ENCODE measurements at regions not wholly inside any gene's neighbourhood (a gene's known extent, or its start where the extent isn't known, plus 50 kb on each side); places are given as distances from the start of the nearest gene placed in this dataset.

- H3K27me3 ChIP-seq (ENCODE audit: control insufficient read depth, insufficient read depth, low read length, poor library complexity, severe bottlenecking): no peaks in the 10 kb centered on the region
- no peak overlapping the region for H3K4me3 ChIP-seq (ENCODE audit: low read length)
- H3K9me3 ChIP-seq (ENCODE audit: control insufficient read depth, low read length): peaks cover 4% of the 10 kb centered on the region
- H3K4me3 Mint-ChIP-seq: no peak overlapping the region
- H3K9me3 Mint-ChIP-seq: peaks cover 9% of the 10 kb centered on the region
- no peak for DNase-seq
- H3K27me3 Mint-ChIP-seq (ENCODE audit: insufficient read depth): no peaks in the 10 kb centered on the region
- H3K27ac ChIP-seq (ENCODE audit: low read depth, low read length): no peak overlapping the region
- H3K36me3 ChIP-seq (ENCODE audit: control insufficient read depth, insufficient read depth, low read length): no peaks in the 10 kb centered on the region
- 84 to 100% methylated on average over 1 to 3 of the region's 3 CpGs for WGBS, 2 experiments (ENCODE audit: insufficient coverage in 1 of 2, insufficient read length in 1 of 2)
- TF ChIP-seq CTCF (conservative IDR thresholded peaks at IDR 0.05): no peak
- peaks cover 2% of the 10 kb centered on the region for H3K36me3 Mint-ChIP-seq (ENCODE audit: low read depth)
- H3K4me1 Mint-ChIP-seq: peaks cover 5% of the 10 kb centered on the region
- H3K4me1 ChIP-seq (ENCODE audit: control insufficient read depth, insufficient read depth, low read length): no peaks in the 10 kb centered on the region
- no peak overlapping the region for H3K9ac ChIP-seq (ENCODE audit: extremely low read depth, low read length, poor library complexity, severe bottlenecking)
- no peak overlapping the region for H3K27ac Mint-ChIP-seq
These were observed 825.3 kb upstream of the GJE1 start for GRCh38 chr6:141307309-141307998.

DNA sequence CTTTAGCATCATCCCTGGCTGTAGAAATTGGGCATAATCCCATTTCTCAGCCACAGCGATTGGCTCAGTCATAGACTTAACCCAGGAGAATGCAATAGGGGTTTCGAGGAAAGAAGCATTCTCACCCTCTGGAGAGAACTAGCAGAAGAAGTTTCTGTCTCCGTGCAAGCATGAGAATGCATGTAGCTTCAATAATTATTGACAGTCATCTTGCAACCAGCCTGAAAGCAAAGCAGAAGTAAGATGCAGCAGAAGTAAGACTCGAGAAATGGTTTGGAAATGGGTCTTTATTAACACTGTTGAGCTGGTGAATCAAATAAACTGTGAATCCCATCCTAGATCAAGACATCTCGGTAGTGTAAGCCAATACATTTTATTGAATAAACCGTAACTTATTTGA lies 828.8 kb upstream of the GJE1 start:
- TF ChIP-seq CTCF (conservative IDR thresholded peaks at IDR 0.05): no peak
- no peak for DNase-seq
- H3K27me3 ChIP-seq (ENCODE audit: control insufficient read depth, insufficient read depth, low read length, poor library complexity, severe bottlenecking): no peaks in the 10 kb centered on the region
- Mint-ChIP-seq H3K9me3 (peaks cover 7% of the 10 kb centered on the region), H3K36me3 (ENCODE audit: low read depth) (peaks cover 2% of the 10 kb centered on the region), H3K27ac (no peak overlapping the region), H3K4me3 (no peak overlapping the region), H3K4me1 (no peaks in the 10 kb centered on the region), H3K27me3 (ENCODE audit: insufficient read depth) (no peaks in the 10 kb centered on the region)
- no peaks in the 10 kb centered on the region for H3K4me1 ChIP-seq (ENCODE audit: control insufficient read depth, insufficient read depth, low read length)
- H3K27ac ChIP-seq (ENCODE audit: low read depth, low read length): no peak overlapping the region
- WGBS, 2 experiments (ENCODE audit: insufficient coverage in 1 of 2, insufficient read length in 1 of 2): 93 to 100% methylated on average over 2 to 6 of the region's 6 CpGs
- peaks cover 4% of the 10 kb centered on the region for H3K9me3 ChIP-seq (ENCODE audit: control insufficient read depth, low read length)
- H3K9ac ChIP-seq (ENCODE audit: extremely low read depth, low read length, poor library complexity, severe bottlenecking): no peak overlapping the region
- H3K4me3 ChIP-seq (ENCODE audit: low read length): no peak overlapping the region
- H3K36me3 ChIP-seq (ENCODE audit: control insufficient read depth, insufficient read depth, low read length): no peaks in the 10 kb centered on the region

DNA sequence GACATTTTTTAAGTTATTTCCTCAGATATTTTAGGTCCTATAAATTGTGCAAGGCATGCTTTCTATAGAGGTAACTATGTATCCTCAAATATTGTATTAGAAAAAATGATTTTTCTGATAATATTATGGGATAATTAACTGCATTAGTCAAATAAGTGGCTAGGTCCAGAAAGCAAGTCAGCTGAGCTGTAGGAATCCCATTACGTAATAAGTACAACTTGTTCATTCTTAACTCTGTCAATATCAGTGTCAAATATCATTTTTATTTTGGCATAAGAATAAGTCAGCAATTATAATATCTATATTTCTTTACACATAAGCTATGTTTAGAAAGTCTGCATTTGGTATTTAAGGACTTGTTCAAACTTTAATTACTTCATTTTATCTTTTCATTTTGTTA lies 830.9 kb upstream of the GJE1 start:
- 92% methylated on average over 1 of the region's 1 CpG; no CpG with 5 or more reads in 1 of the 2 experiments for WGBS, 2 experiments (ENCODE audit: insufficient coverage in 1 of 2, insufficient read length in 1 of 2)
- H3K4me1 ChIP-seq (ENCODE audit: control insufficient read depth, insufficient read depth, low read length): no peaks in the 10 kb centered on the region
- no peaks in the 10 kb centered on the region for H3K27me3 Mint-ChIP-seq (ENCODE audit: insufficient read depth)
- H3K27ac Mint-ChIP-seq: no peak overlapping the region
- no peaks in the 10 kb centered on the region for H3K36me3 Mint-ChIP-seq (ENCODE audit: low read depth)
- H3K27me3 ChIP-seq (ENCODE audit: control insufficient read depth, insufficient read depth, low read length, poor library complexity, severe bottlenecking): no peaks in the 10 kb centered on the region
- DNase-seq: no peak
- H3K9me3 ChIP-seq (ENCODE audit: control insufficient read depth, low read length): no peaks in the 10 kb centered on the region
- H3K36me3 ChIP-seq (ENCODE audit: control insufficient read depth, insufficient read depth, low read length): no peaks in the 10 kb centered on the region
- H3K4me1 Mint-ChIP-seq: no peaks in the 10 kb centered on the region
- H3K9me3 Mint-ChIP-seq: no peaks in the 10 kb centered on the region
- no peak overlapping the region for H3K9ac ChIP-seq (ENCODE audit: extremely low read depth, low read length, poor library complexity, severe bottlenecking)
- TF ChIP-seq CTCF (conservative IDR thresholded peaks at IDR 0.05): no peak
- H3K4me3 ChIP-seq (ENCODE audit: low read length): no peak overlapping the region
- no peak overlapping the region for H3K27ac ChIP-seq (ENCODE audit: low read depth, low read length)
- no peak overlapping the region for H3K4me3 Mint-ChIP-seq

Data from endodermal cell (in vitro differentiated cells).